NCI-H446 treated with DMSO at 0.1 percent for 48 hours (cell line): ENCODE measurements at regions not wholly inside any gene's neighbourhood (a gene's known extent, or its start where the extent isn't known, plus 50 kb on each side); places are given as distances from the start of the nearest gene placed in this dataset.
A peak's percentile ranks its signal among the peaks of the same experiment; 100 is the strongest.

ENCODE experiments used
- DNase-seq: peaks from one replicate; lab custom pipeline; 2025; lab: John Stamatoyannopoulos, UW

DNA sequence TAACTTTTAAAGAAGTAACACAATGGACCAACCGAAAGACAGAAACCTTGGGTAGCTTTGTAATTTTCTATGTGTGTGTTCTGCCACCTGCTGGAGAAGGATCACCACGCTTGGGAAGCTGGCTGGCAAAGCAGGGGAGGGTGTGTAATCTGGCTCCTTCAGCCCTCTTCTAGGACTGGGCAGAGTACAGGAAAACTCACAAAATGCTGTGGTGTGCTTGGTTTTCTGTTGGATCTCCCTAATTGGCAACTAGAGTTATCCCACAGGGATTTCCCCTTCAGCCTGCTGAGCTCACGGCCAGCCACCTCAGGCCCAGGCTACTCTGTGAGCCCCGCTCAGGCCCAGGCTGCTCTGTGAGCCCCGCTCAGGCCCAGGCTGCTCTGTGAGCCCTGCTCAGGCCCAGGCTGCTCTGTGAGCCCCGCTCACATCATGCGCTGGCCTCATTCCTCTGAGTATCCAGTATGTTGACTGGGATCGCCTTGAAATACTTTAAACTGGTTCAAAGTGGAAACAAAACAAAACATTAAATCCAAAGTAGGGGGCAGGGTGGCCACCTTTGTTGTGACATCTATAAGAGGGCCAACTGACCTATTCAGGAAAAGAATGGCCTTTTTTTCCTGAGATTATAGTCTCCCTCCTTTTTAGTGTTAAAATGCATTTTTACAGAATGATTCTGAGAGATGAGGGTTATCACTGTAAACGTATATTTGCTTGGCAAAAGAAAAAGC, 52.0 kb upstream of the RNU6-8 start:
- peak; percentile 73 for DNase-seq

- no peak for DNase-seq
Measured at GRCh38 chr14:32255789-32256188, 52.7 kb upstream of the RNU6-8 start.

DNA sequence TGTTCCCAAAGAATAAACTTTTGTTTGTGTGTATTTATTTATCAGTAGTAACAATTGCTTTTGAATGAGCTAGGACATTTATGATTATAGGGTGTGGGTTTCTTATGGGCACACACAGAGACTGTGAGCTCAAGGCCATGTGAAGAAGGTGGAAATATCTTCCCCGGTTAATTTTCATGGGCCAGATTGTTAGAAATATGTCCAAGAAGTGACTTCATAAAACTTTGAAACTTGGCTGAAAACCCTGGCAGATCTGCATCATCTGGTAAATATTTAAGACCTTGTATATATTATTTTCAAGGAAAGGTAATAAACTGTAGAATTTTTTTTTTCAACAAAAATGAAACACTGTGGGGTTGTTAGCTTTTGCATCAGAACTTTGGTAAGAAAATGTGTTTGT, 53.5 kb upstream of the RNU6-8 start:
- peak; percentile 62 for DNase-seq

DNA sequence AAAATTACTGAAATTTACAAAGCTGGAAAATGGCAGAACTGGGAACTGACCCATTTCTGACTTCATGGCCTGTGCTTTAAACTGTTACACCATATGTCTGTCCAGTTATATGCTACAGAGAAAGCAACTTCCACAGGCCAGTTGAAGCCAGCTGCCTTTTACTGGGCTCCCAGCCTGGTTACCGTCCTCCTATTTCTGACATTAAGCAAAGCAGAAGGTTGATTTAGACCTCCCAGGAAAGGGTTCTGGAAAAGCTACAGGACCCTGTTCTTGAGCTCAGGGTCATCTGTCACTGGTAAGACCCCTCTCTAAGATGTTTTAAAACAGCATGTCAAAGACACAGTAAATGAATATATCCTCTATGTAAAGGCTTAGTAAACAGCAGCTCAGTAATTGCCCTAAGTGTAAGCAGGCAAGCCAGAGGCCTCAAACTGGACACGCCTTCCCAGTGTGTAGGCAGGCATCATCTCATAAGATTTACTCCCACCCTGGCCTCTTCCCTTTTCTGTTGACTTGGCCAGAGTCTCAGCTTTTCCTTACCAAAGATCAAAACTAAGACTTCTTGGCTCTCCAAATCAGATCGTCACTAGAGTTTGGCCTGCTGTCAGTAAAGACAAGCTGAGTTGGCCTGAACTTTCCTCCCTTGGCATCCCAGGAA, 55.4 kb upstream of the RNU6-8 start:
- peak; percentile 75 for DNase-seq

DNA sequence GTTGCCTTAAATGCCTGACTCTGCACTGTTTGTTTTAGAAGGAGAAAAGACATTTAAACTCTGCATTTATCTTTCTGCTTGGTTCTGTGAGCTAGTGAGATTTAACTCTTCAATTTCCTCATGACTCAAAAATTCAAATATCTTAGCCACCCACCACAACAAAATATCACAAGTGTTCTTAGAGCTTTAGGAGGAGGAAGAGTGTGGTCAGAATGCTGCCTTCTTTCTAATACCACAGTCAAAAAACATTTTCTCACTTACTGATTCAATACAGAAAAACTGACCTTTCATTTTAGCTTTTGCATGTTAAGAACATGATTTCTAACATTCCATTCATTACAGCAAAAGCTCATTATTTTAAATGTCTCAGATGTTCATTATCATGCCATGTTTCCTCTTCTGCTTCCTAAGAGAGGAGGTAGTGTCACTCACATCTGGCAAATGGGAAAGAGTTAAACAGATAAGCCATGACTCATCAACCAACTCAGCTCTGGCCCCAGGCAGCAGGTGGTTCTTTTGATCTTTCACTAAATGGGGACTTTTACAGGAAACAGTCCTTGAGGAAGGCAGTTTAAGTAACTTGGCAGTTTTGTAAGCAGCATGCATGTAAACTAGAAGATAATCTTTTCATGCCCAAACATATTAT, 56.4 kb upstream of the RNU6-8 start:
- DNase-seq = peak; percentile 22

- DNase-seq = no peak
Measured at GRCh38 chr14:32263939-32264567, 61.0 kb upstream of the RNU6-8 start.

GRCh38 chr14:32265584-32265983, 62.5 kb upstream of the RNU6-8 start:
- DNase-seq = no peak

DNA sequence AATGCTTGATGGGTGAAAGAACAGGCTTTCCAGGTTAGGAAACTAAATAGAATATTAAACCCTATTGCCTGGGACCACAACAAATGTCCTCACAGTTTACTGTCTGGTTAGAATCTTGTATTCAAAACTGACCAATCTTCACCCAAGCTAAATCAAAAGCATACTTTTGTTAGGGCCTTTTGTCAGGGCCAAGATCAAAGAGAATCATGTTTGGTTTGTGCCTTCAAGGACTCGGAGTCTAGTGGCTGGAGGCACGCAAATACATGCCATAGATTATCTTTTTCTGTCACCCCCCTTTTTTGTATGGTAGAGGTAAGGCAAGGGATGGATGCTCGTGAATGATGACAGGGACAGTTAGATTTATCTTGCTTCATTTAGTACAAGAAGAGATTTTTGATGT, 51.1 kb upstream of the AKAP6 start:
- DNase-seq = no peak
